ENCODE measurements at regions not wholly inside any gene's neighbourhood (a gene's known extent, or its start where the extent isn't known, plus 50 kb on each side); places are given as distances from the start of the nearest gene placed in this dataset.

DNA sequence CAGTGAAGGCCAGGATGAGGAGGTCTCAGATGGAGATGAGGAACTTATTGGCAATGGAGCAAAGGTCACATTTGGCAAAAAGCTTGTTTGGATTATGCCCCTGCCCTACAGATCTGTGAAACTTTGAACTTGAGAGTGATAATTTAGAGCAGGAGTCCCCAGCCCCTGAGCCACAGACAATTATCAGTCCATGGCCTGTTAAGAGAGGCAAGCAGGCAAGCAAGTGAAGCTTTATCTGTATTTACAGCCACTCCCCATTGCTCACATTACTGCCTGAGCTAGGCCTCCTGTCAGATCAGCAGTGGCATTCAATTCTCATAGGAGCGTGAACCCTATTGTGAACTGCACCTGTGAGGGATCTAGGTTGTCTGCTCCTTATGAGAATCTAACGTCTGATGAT, 1076.9 kb upstream of the TENM4 start:
- no peaks in the 10 kb centered on the region for H3K36me3 ChIP-seq (ENCODE audit: low read depth, low read length)
- H4K20me1 ChIP-seq (ENCODE audit: low read length) = no peaks in the 10 kb centered on the region
- ATAC-seq (no peak), DNase-seq (no peak)
- no peaks in the 10 kb centered on the region for H3K9me3 ChIP-seq (ENCODE audit: low read length)
- H3K9me2 ChIP-seq (replicated peaks; ENCODE audit: low read length) = no peaks in the 10 kb centered on the region
- BruUV-seq (replicated peaks) = no TSS peak
- H3K4me2 ChIP-seq (ENCODE audit: low read length) = no peak overlapping the region
- TF ChIP-seq EZH2phosphoT487 (IDR thresholded peaks at IDR 0.05; ENCODE audit: borderline replicate concordance, low read length) (no peak), EZH2 (IDR thresholded peaks at IDR 0.05; ENCODE audit: low read length, unreplicated experiment) (no peak)
- TF ChIP-seq, protein P1, sequence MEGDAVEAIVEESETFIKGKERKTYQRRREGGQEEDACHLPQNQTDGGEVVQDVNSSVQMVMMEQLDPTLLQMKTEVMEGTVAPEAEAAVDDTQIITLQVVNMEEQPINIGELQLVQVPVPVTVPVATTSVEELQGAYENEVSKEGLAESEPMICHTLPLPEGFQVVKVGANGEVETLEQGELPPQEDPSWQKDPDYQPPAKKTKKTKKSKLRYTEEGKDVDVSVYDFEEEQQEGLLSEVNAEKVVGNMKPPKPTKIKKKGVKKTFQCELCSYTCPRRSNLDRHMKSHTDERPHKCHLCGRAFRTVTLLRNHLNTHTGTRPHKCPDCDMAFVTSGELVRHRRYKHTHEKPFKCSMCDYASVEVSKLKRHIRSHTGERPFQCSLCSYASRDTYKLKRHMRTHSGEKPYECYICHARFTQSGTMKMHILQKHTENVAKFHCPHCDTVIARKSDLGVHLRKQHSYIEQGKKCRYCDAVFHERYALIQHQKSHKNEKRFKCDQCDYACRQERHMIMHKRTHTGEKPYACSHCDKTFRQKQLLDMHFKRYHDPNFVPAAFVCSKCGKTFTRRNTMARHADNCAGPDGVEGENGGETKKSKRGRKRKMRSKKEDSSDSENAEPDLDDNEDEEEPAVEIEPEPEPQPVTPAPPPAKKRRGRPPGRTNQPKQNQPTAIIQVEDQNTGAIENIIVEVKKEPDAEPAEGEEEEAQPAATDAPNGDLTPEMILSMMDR (conservative IDR thresholded peaks at IDR 0.05; ENCODE audit: low read depth, low read length) = no peak
- no peaks in the 10 kb centered on the region for H3K27me3 ChIP-seq (ENCODE audit: low read length)
- POLR2A ChIA-PET (ENCODE audit: unreplicated experiment) = no interaction called here
- H3K9ac ChIP-seq (ENCODE audit: low read length) = no peak overlapping the region
- no peak overlapping the region for H3K4me3 ChIP-seq (ENCODE audit: low read length)
- no peak overlapping the region for H2AFZ ChIP-seq (ENCODE audit: low read length)
- CTCF ChIA-PET = no interaction called here
- peaks cover 12% of the 10 kb centered on the region; the same call in 1 of the 2 replicates for H3K4me1 ChIP-seq (ENCODE audit: insufficient read depth, low read length)
- H3F3A ChIP-seq (ENCODE audit: low read length, unreplicated experiment) = no peaks in the 10 kb centered on the region
- no peaks in the 10 kb centered on the region for H3K79me2 ChIP-seq (ENCODE audit: low read length)
- no peak overlapping the region for H3K27ac ChIP-seq (ENCODE audit: low read length)
- intact Hi-C loops (cut with micrococcal nuclease) = no loop called here

DNA sequence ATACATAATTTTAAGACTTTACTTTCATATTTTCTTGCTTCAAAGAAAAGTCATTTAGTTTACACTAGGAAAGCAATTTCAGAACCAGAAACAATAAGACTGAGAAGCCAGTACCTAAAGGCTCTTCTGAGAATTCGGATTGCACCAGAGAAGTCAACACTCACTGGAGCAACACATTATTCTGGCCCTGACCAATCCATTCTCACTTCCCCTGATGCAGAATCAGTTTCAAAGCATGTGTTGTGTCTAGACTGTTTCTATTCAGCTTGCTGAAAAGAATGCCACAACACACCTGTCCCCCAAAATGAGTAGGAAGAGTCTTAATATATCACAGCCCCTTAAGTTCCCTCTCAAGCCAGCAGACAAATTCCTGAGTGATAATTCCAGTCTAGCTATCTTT, 1074.3 kb upstream of the TENM4 start:
- Histone ChIP-seq H3K79me2 (ENCODE audit: low read length) (no peaks in the 10 kb centered on the region), H3K27me3 (ENCODE audit: low read length) (no peaks in the 10 kb centered on the region), H3K4me2 (ENCODE audit: low read length) (no peak overlapping the region), H3K27ac (ENCODE audit: low read length) (no peak overlapping the region), H4K20me1 (ENCODE audit: low read length) (no peaks in the 10 kb centered on the region), H3K36me3 (ENCODE audit: low read depth, low read length) (no peaks in the 10 kb centered on the region), H3K4me3 (ENCODE audit: low read length) (no peak overlapping the region), H2AFZ (ENCODE audit: low read length) (no peak overlapping the region), H3K4me1 (ENCODE audit: insufficient read depth, low read length) (peaks cover 7% of the 10 kb centered on the region; the same call in 1 of the 2 replicates), H3K9ac (ENCODE audit: low read length) (no peak overlapping the region), H3K9me2 (replicated peaks; ENCODE audit: low read length) (no peaks in the 10 kb centered on the region), H3F3A (ENCODE audit: low read length, unreplicated experiment) (no peaks in the 10 kb centered on the region), H3K9me3 (ENCODE audit: low read length) (no peaks in the 10 kb centered on the region)
- TF ChIP-seq EZH2phosphoT487 (IDR thresholded peaks at IDR 0.05; ENCODE audit: borderline replicate concordance, low read length) (no peak), EZH2 (IDR thresholded peaks at IDR 0.05; ENCODE audit: low read length, unreplicated experiment) (no peak)
- TF ChIP-seq, protein P1 (conservative IDR thresholded peaks at IDR 0.05; ENCODE audit: low read depth, low read length) = no peak
- ChIA-PET CTCF (no interaction called here), POLR2A (ENCODE audit: unreplicated experiment) (no interaction called here)
- intact Hi-C loops (cut with micrococcal nuclease) = no loop called here
- BruUV-seq (replicated peaks) = no TSS peak
- DNase-seq = no peak
- no peak for ATAC-seq

DNA sequence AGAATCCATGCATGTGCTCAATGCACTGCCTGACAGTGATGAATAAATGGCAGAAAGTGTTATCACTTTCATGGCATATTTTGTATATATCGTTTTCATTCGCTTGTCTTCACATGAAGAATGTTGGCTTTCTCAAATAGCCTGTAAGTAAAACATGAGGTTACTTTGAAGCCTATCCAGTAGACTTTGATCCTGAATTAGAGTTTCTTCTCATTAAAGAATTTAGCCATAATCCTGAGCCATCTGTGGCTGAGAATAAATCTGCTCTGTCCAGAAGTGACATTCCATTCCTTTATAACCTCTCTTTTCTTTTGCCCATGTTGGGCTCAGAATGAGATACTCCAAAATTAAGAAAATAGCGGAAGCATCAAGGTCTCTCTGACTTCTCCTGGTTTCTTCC, 1071.7 kb upstream of the TENM4 start:
- Histone ChIP-seq H3K27ac (ENCODE audit: low read length) (no peak overlapping the region), H3K36me3 (ENCODE audit: low read depth, low read length) (no peaks in the 10 kb centered on the region), H3K79me2 (ENCODE audit: low read length) (no peaks in the 10 kb centered on the region), H3K27me3 (ENCODE audit: low read length) (no peaks in the 10 kb centered on the region), H2AFZ (ENCODE audit: low read length) (no peak overlapping the region), H3F3A (ENCODE audit: low read length, unreplicated experiment) (no peaks in the 10 kb centered on the region), H3K9ac (ENCODE audit: low read length) (no peak overlapping the region), H3K9me2 (replicated peaks; ENCODE audit: low read length) (no peaks in the 10 kb centered on the region), H3K4me3 (ENCODE audit: low read length) (no peak overlapping the region), H4K20me1 (ENCODE audit: low read length) (no peaks in the 10 kb centered on the region), H3K4me1 (ENCODE audit: insufficient read depth, low read length) (no peaks in the 10 kb centered on the region), H3K9me3 (ENCODE audit: low read length) (no peaks in the 10 kb centered on the region), H3K4me2 (ENCODE audit: low read length) (no peak overlapping the region)
- TF ChIP-seq EZH2 (IDR thresholded peaks at IDR 0.05; ENCODE audit: low read length, unreplicated experiment) (no peak), EZH2phosphoT487 (IDR thresholded peaks at IDR 0.05; ENCODE audit: borderline replicate concordance, low read length) (no peak)
- TF ChIP-seq, protein P1 (conservative IDR thresholded peaks at IDR 0.05; ENCODE audit: low read depth, low read length) = no peak
- no TSS peak for BruUV-seq (replicated peaks)
- CTCF ChIA-PET = no interaction called here
- intact Hi-C loops (cut with micrococcal nuclease) = no loop called here
- no peak for DNase-seq
- ATAC-seq = no peak
- POLR2A ChIA-PET (ENCODE audit: unreplicated experiment) = no interaction called here

All from PC-3 (cell line).